ENCODE measurements at regions not wholly inside any gene's neighbourhood (a gene's known extent, or its start where the extent isn't known, plus 50 kb on each side); places are given as distances from the start of the nearest gene placed in this dataset.

- Histone ChIP-seq H3K4ac (ENCODE audit: low read depth, low read length) (no peak overlapping the region), H3K4me3 (ENCODE audit: insufficient read depth, low read depth, low read length) (no peak overlapping the region), H3K9me3 (ENCODE audit: control insufficient read depth, insufficient read depth, low read length) (no peaks in the 10 kb centered on the region), H3K4me2 (ENCODE audit: low read depth, low read length) (no peak overlapping the region), H2BK120ac (ENCODE audit: low read depth, low read length) (no peak overlapping the region), H3K36me3 (ENCODE audit: control insufficient read depth, insufficient read depth, low read length) (no peaks in the 10 kb centered on the region), H3K9ac (ENCODE audit: low read depth, low read length) (no peak overlapping the region), H2BK5ac (ENCODE audit: low read depth, low read length, poor library complexity, severe bottlenecking) (no peak overlapping the region), H2AK9ac (replicated peaks; ENCODE audit: low read depth, low read length, poor library complexity) (no peak overlapping the region), H3K9me1 (ENCODE audit: insufficient read depth, low read length) (no peaks in the 10 kb centered on the region), H2BK15ac (ENCODE audit: low read depth, low read length) (no peak overlapping the region), H3K23ac (ENCODE audit: low read depth, low read length) (no peak overlapping the region), H4K91ac (ENCODE audit: insufficient read depth, low read depth, low read length) (no peak overlapping the region), H4K5ac (ENCODE audit: low read depth, low read length) (no peak overlapping the region), H4K20me1 (ENCODE audit: insufficient read depth, low read length) (no peaks in the 10 kb centered on the region), H3K79me1 (ENCODE audit: low read depth in 1 of 2, low read length in 2 of 2) (no peaks in the 10 kb centered on the region), H3K27me3 (ENCODE audit: control insufficient read depth, insufficient read depth, low read length) (peaks cover 13% of the 10 kb centered on the region), H3K4me1 (ENCODE audit: control insufficient read depth, insufficient read depth, low read length) (peaks cover 7% of the 10 kb centered on the region; the same call in 1 of the 2 replicates), H2AFZ (replicated peaks; ENCODE audit: low read length, poor library complexity) (no peak overlapping the region), H2BK20ac (ENCODE audit: low read depth, low read length) (no peak overlapping the region), H3K14ac (replicated peaks; ENCODE audit: low read depth, low read length) (no peak overlapping the region), H3K18ac (ENCODE audit: low read depth, low read length) (no peak overlapping the region), H3K27ac (ENCODE audit: insufficient read depth, low read length) (no peak overlapping the region), H2AK5ac (ENCODE audit: low read depth, low read length) (no peak overlapping the region), H4K8ac (ENCODE audit: low read depth in 2 of 2, low read length in 2 of 2) (no peak overlapping the region), H3K56ac (ENCODE audit: extremely low read depth, insufficient read depth, low read length) (no peak overlapping the region)
- dilution Hi-C loops (cut with HindIII; ENCODE audit: low sequenced_read_pairs, unreplicated experiment) (no loop called here), in situ Hi-C loops (cut with MboI; ENCODE audit: low sequenced_read_pairs) (no loop called here), intact Hi-C loops (cut with micrococcal nuclease) (no loop called here)
- 100% methylated on average over 1 of the region's 2 CpGs; no CpG with 5 or more reads in 1 of the 2 experiments for WGBS, 2 experiments (ENCODE audit: extremely low coverage in 2 of 2, insufficient read length in 1 of 2)
- DNase-seq (no peak), ATAC-seq (ENCODE audit: low read depth) (no peak)
- TF ChIP-seq USF2 (IDR thresholded peaks at IDR 0.05; ENCODE audit: low read depth, low read length), result no peak
- no peak for TF ChIP-seq RFX5 (IDR thresholded peaks at IDR 0.05; ENCODE audit: low read depth, low read length)
- TF ChIP-seq MAFK (IDR thresholded peaks at IDR 0.05; ENCODE audit: low read depth, low read length), result no peak
- TF ChIP-seq BHLHE40 (IDR thresholded peaks at IDR 0.05; ENCODE audit: low read depth, low read length), result no peak
- TF ChIP-seq RCOR1 (IDR thresholded peaks at IDR 0.05; ENCODE audit: insufficient replicate concordance, low read length), result no peak
- no peak for TF ChIP-seq MXI1 (IDR thresholded peaks at IDR 0.05; ENCODE audit: borderline replicate concordance, low read depth, low read length)
- CTCF ChIA-PET, result no interaction called here
- POLR2A ChIA-PET (ENCODE audit: unreplicated experiment), result no interaction called here
- no TSS peak for BruUV-seq (replicated peaks)
These were observed 59.5 kb upstream of the FAM20C start for GRCh38 chr7:132899-133298.

Data from IMR-90 (cell line).